HepG2 (cell line): ENCODE measurements at regions not wholly inside any gene's neighbourhood (a gene's known extent, or its start where the extent isn't known, plus 50 kb on each side); places are given as distances from the start of the nearest gene placed in this dataset.

Source experiments
- ATAC-seq: fragments of 200-7000 bp; cut with Tn5 transposase; 3 replicates; pipeline ENCODE4 v1.9.1; 2020; ENCODE audit warnings: mild to moderate bottlenecking, moderate library complexity
- BruUV-seq: library from RNA; stranded (reverse); fragments of 400-500 nt; replicated peaks from 2 replicates; lab custom pipeline; 2021; lab: Mats Ljungman, UMichigan
- CTCF ChIA-PET: fragments of 300-600 bp; formaldehyde crosslinking; extraction: SDS; loops from one replicate; lab custom pipeline; 2021; ENCODE audit warnings: low total read pairs, inconsistent platforms, low intra/inter-chr PET ratio; lab: Yijun Ruan, JAX
- POLR2A ChIA-PET: fragments of 350-600 bp; sonication (Branson Sonifier 250); formaldehyde crosslinking; loops from one replicate; lab custom pipeline; 2020; ENCODE audit warnings: antibody characterized with exemption, inconsistent platforms; lab: Yijun Ruan, JAX
- DNase-seq: peaks from one replicate; pipeline ENCODE4 v3.0.0-alpha.2; 2015; ENCODE audit warnings: low spot score
- FAIRE-seq: peaks from 3 replicates; lab custom pipeline; 2011; peaks lifted over from hg19 to GRCh38; lab: Jason Lieb, UNC
- H2AFZ ChIP-seq: one replicate; pipeline ENCODE4 v1.6.1; 2011; ENCODE audit warnings: low read length, inconsistent platforms
- H3K27ac ChIP-seq: fragments of 300-600 bp; 3 replicates; pipeline ENCODE4 v1.8.0; 2011; ENCODE audit warnings: mixed run types, mild to moderate bottlenecking, mixed read lengths, low read length, inconsistent platforms; ENCODE audit not compliant: insufficient read depth; ENCODE audit errors: extremely low read length
- H3K27me3 ChIP-seq, 2 experiments: fragments of 200-600 bp in 1 of 2; 2 replicates in 1 of 2; 3 replicates in 1 of 2; pipeline versions ENCODE4 v1.6.0 to v1.8.0; 2011; ENCODE audit warnings: low read length in 2 of 2, mild to moderate bottlenecking in 2 of 2, moderate library complexity in 2 of 2, inconsistent platforms in 1 of 2; ENCODE audit not compliant: insufficient read depth in 2 of 2, control insufficient read depth in 1 of 2
- H3K36me3 ChIP-seq, 2 experiments: fragments of 200-600 bp in 1 of 2; replicated peaks in 1 of 2; 2 replicates in 1 of 2; 3 replicates in 1 of 2; pipeline versions ENCODE4 v1.5.1 to v1.8.0; 2011; ENCODE audit warnings: low read length in 2 of 2, inconsistent platforms in 1 of 2; ENCODE audit not compliant: insufficient read depth in 2 of 2, control insufficient read depth in 1 of 2
- H3K4me1 ChIP-seq: 2 replicates; pipeline ENCODE4 v1.5.1; 2012; ENCODE audit warnings: low read length, inconsistent platforms; ENCODE audit not compliant: insufficient read depth
- H3K4me2 ChIP-seq: 2 replicates; pipeline ENCODE4 v1.6.0; 2011; ENCODE audit warnings: low read depth, low read length, inconsistent platforms
- H3K4me3 ChIP-seq, 3 experiments: fragments of 200-600 bp in 1 of 3; sonication (generic), shearing (Covaris generic) in 1 of 3; replicated peaks in 1 of 3; 2 replicates each; pipeline ENCODE4 v1.5.1; 2011 to 2016; ENCODE audit warnings: low read length in 3 of 3, inconsistent platforms in 2 of 3, low read depth in 2 of 3, mild to moderate bottlenecking in 2 of 3, control low read depth in 1 of 3, mixed read lengths in 1 of 3; ENCODE audit not compliant: insufficient read depth in 1 of 3
- H3K79me2 ChIP-seq: one replicate; pipeline ENCODE4 v1.6.1; 2011; ENCODE audit warnings: low read length, inconsistent platforms; ENCODE audit not compliant: insufficient read depth
- H3K9ac ChIP-seq: 2 replicates; pipeline ENCODE4 v1.6.0; 2011; ENCODE audit warnings: mild to moderate bottlenecking, low read depth, low read length, inconsistent platforms; ENCODE audit not compliant: insufficient read depth
- H3K9me3 ChIP-seq: 2 replicates; pipeline ENCODE4 v1.5.1; 2012; ENCODE audit warnings: mild to moderate bottlenecking, low read length
- H4K20me1 ChIP-seq: 2 replicates; pipeline ENCODE4 v1.6.0; 2011; ENCODE audit warnings: inconsistent platforms, mild to moderate bottlenecking, low read length, moderate library complexity; ENCODE audit not compliant: insufficient read depth
- ATF2 ChIP-seq: sonication (generic); formaldehyde crosslinking; IDR thresholded peaks from 2 replicates; pipeline ENCODE4 v1.4.0; 2020; ENCODE audit warnings: missing genetic modification reagents
- BCL6 ChIP-seq: IDR thresholded peaks from 2 replicates; pipeline ENCODE4 v1.6.1; 2016; ENCODE audit warnings: missing genetic modification reagents, missing compliant biosample characterization
- CREB1 ChIP-seq, 2 experiments: fragments of 450-650 bp in 1 of 2; IDR thresholded peaks; 2 replicates each; pipeline ENCODE4 v1.6.1; 2016 to 2017; ENCODE audit warnings: control low read depth in 1 of 2, mild to moderate bottlenecking in 1 of 2, missing compliant biosample characterization in 1 of 2, missing genetic modification characterization in 1 of 2
- GATAD2A ChIP-seq: IDR thresholded peaks from 2 replicates; pipeline ENCODE4 v1.6.1; 2016
- HNF1A ChIP-seq, 2 experiments: sonication (generic) in 1 of 2; formaldehyde crosslinking in 1 of 2; IDR thresholded peaks; 2 replicates each; pipeline versions ENCODE4 v1.4.0 to v1.6.1; 2016 to 2020; ENCODE audit warnings: borderline replicate concordance in 1 of 2, low read depth in 1 of 2, mild to moderate bottlenecking in 1 of 2, missing genetic modification reagents in 1 of 2
- IRF2 ChIP-seq: IDR thresholded peaks from 2 replicates; pipeline ENCODE4 v1.6.1; 2018; ENCODE audit warnings: missing genetic modification reagents, missing compliant biosample characterization
- MED1 ChIP-seq: sonication (generic); formaldehyde crosslinking; IDR thresholded peaks from 2 replicates; pipeline ENCODE4 v1.4.0; 2020; ENCODE audit warnings: missing genetic modification reagents
- MEIS1 ChIP-seq: sonication (generic); formaldehyde crosslinking; IDR thresholded peaks from 2 replicates; pipeline ENCODE4 v1.9.0; 2021; ENCODE audit warnings: mild to moderate bottlenecking, missing genetic modification reagents, moderate library complexity, borderline replicate concordance
- NR2C2 ChIP-seq: sonication (generic); formaldehyde crosslinking; IDR thresholded peaks from 2 replicates; pipeline ENCODE4 v1.4.0; 2020; ENCODE audit warnings: missing genetic modification reagents, mild to moderate bottlenecking, moderate library complexity, borderline replicate concordance
- POLR2A ChIP-seq, 2 experiments: IDR thresholded peaks; 2 replicates each; pipeline ENCODE4 v1.6.1; 2011; ENCODE audit warnings: low read depth in 2 of 2, low read length in 2 of 2, mild to moderate bottlenecking in 1 of 2, moderate library complexity in 1 of 2; ENCODE audit not compliant: insufficient read depth in 1 of 2
- TFDP1 ChIP-seq: IDR thresholded peaks from 2 replicates; pipeline ENCODE4 v1.6.1; 2016; ENCODE audit warnings: missing compliant biosample characterization, missing genetic modification reagents, borderline replicate concordance
- ZBTB37 ChIP-seq: sonication (generic); formaldehyde crosslinking; IDR thresholded peaks from 2 replicates; pipeline ENCODE4 v1.4.0; 2020; ENCODE audit warnings: mild to moderate bottlenecking, missing genetic modification reagents
- ZNF207 ChIP-seq: fragments of 450-650 bp; IDR thresholded peaks from 2 replicates; pipeline ENCODE4 v1.6.1; 2016; ENCODE audit warnings: antibody characterized with exemption, borderline replicate concordance
- ZNF367 ChIP-seq: sonication (generic); formaldehyde crosslinking; IDR thresholded peaks from 2 replicates; pipeline ENCODE4 v1.4.0; 2020; ENCODE audit warnings: missing genetic modification reagents, borderline replicate concordance
- ZNF652 ChIP-seq: IDR thresholded peaks from 2 replicates; pipeline ENCODE4 v1.6.1; 2016; ENCODE audit warnings: low read depth, borderline replicate concordance
- ZSCAN30 ChIP-seq: sonication (generic); formaldehyde crosslinking; IDR thresholded peaks from 2 replicates; pipeline ENCODE4 v1.5.0; 2020; ENCODE audit warnings: mild to moderate bottlenecking, missing genetic modification reagents
- WGBS: methylation state at CpG from one replicate; pipeline ENCODE4 v1.1.6; 2017; ENCODE audit warnings: low lambda C conversion rate; 5-methylcytosine and 5-hydroxymethylcytosine counted together
- in situ Hi-C: cut with HindIII; loops from 2 replicates; pipeline ENCODE4 v1.10.0; 2017; ENCODE audit warnings: low pct_unique_long_range_greater_than_20kb; ENCODE audit not compliant: extremely low pct_ligation_motif_present
- intact Hi-C: fragments of 100-400 bp; cut with micrococcal nuclease; formaldehyde crosslinking; loops from one replicate; pipeline ENCODE4 v1.10.0; 2022; ENCODE audit not compliant: unreplicated experiment

- Histone ChIP-seq H3K4me2 (peak overlapping the region; percentile 53), H3K27me3 (no peaks in the 10 kb centered on the region), H3K9ac (peak overlapping the region; percentile 43), H3K79me2 (no peaks in the 10 kb centered on the region), H4K20me1 (no peaks in the 10 kb centered on the region), H3K4me3 (no peak overlapping the region), H3K36me3 (no peaks in the 10 kb centered on the region), H2AFZ (no peak overlapping the region), H3K4me1 (peaks cover 54% of the 10 kb centered on the region), H3K27ac (peak overlapping the region; percentile 82), H3K9me3 (no peaks in the 10 kb centered on the region)
- DNase-seq, result peak; percentile 93
- ChIA-PET POLR2A (interaction anchor here (0.6 to 1.6 kb wide), 4 partner anchors 11 to 79 kb away, joined by 3 to 13 read pairs (median 4); no protein-coding TSS in a partner anchor), CTCF (no interaction called here)
- peak; percentile 87 for FAIRE-seq
- WGBS, result 2% methylated on average over 5 of the region's 5 CpGs
- in situ Hi-C loops, result no loop called here
- BruUV-seq, result no TSS peak
- ATAC-seq, result peak; percentile 100
- intact Hi-C loops, result loop anchor here (1.0 to 2.0 kb wide), 2 partner anchors 21 to 55 kb away; no protein-coding TSS in a partner anchor
- TF ChIP-seq ZNF652 (no peak; the same call in 1 of the 2 replicates), ZBTB37 (CRISPR knock-in tag) (no peak), NR2C2 (CRISPR knock-in tag) (peak; percentile 25; the same call in 1 of the 2 replicates), ZSCAN30 (no peak), CREB1 (IDR thresholded peaks at IDR 0.05) (no peak), CREB1 (CRISPR knock-in tag; IDR thresholded peaks at IDR 0.05) (peak; percentile 29; the same call in 1 of the 2 replicates), TFDP1 (CRISPR knock-in tag) (0 out of 2 replicates have a peak, but pooled peaks have one; percentile 11), IRF2 (CRISPR knock-in tag) (0 out of 2 replicates have a peak, but pooled peaks have one; percentile 58), MEIS1 (peak; percentile 91; the same call in 1 of the 2 replicates), GATAD2A (CRISPR knock-in tag) (peak; percentile 86), POLR2A (IDR thresholded peaks at IDR 0.05; ENCODE audit: insufficient read depth in 1 of 2, low read depth in 2 of 2, low read length in 2 of 2) (peak; percentile 64 to 69), ZNF367 (CRISPR knock-in tag) (no peak), HNF1A (IDR thresholded peaks at IDR 0.05; ENCODE audit: low read depth) (0 out of 2 replicates have a peak, but pooled peaks have one; percentile 18), HNF1A (CRISPR knock-in tag; IDR thresholded peaks at IDR 0.05; ENCODE audit: borderline replicate concordance) (no peak; the same call in 1 of the 2 replicates), ZNF207 (no peak), MED1 (CRISPR knock-in tag) (peak; percentile 86), BCL6 (CRISPR knock-in tag) (peak; percentile 34; the same call in 1 of the 2 replicates), ATF2 (CRISPR knock-in tag) (peak; percentile 52; the same call in 1 of the 2 replicates)
Measured at GRCh38 chr13:33957497-33957905, 139.6 kb downstream of the RFC3 start.
